Osteoblast (primary cell): ENCODE measurements at regions not wholly inside any gene's neighbourhood (a gene's known extent, or its start where the extent isn't known, plus 50 kb on each side); places are given as distances from the start of the nearest gene placed in this dataset.

Source experiments
- DNase-seq: peaks from one replicate; pipeline ENCODE4 v3.0.0; 2011; ENCODE audit warnings: low spot score, mixed read lengths; ENCODE audit not compliant: insufficient read length; ENCODE audit errors: missing footprints
- H2AFZ ChIP-seq: 2 replicates; pipeline ENCODE4 v1.6.0; 2011; ENCODE audit warnings: mild to moderate bottlenecking, low read length
- H3K27ac ChIP-seq: 2 replicates; pipeline ENCODE4 v1.5.1; 2011; ENCODE audit warnings: mild to moderate bottlenecking, low read depth, low read length, moderate library complexity
- H3K27me3 ChIP-seq: 2 replicates; pipeline ENCODE4 v1.6.0; 2012; ENCODE audit warnings: mild to moderate bottlenecking, control low read depth, inconsistent platforms, low read length, moderate library complexity; ENCODE audit not compliant: insufficient read depth
- H3K36me3 ChIP-seq: 2 replicates; pipeline ENCODE4 v1.5.1; 2011; ENCODE audit warnings: mild to moderate bottlenecking, low read length, control low read depth, moderate library complexity; ENCODE audit not compliant: insufficient read depth
- H3K4me1 ChIP-seq: 2 replicates; pipeline ENCODE4 v1.5.1; 2011; ENCODE audit warnings: mild to moderate bottlenecking, low read length, control low read depth, moderate library complexity; ENCODE audit not compliant: insufficient read depth
- H3K4me2 ChIP-seq: 2 replicates; pipeline ENCODE4 v1.6.0; 2011; ENCODE audit warnings: mild to moderate bottlenecking, low read length; ENCODE audit not compliant: insufficient read depth
- H3K4me3 ChIP-seq: fragments of 200-600 bp; sonication (generic); 3 replicates; pipeline ENCODE4 v1.5.1; 2012; ENCODE audit warnings: mild to moderate bottlenecking, low read length, inconsistent platforms; ENCODE audit not compliant: insufficient read depth
- H3K79me2 ChIP-seq: 2 replicates; pipeline ENCODE4 v1.6.0; 2012; ENCODE audit warnings: mild to moderate bottlenecking, low read length, control low read depth, inconsistent platforms; ENCODE audit not compliant: insufficient read depth
- H3K9me3 ChIP-seq: 2 replicates; pipeline ENCODE4 v1.5.1; 2011; ENCODE audit warnings: low read depth, low read length, control low read depth
- H4K20me1 ChIP-seq: 2 replicates; pipeline ENCODE4 v1.6.0; 2012; ENCODE audit warnings: mild to moderate bottlenecking, low read length, control low read depth; ENCODE audit not compliant: insufficient read depth
- TF ChIP-seq, protein P1 (sequence below): IDR thresholded peaks from 2 replicates; pipeline ENCODE4 v1.5.1; 2011; ENCODE audit warnings: mild to moderate bottlenecking, low read depth, low read length, moderate library complexity; ENCODE audit errors: extremely low read depth

GRCh38 chr2:16303761-16304160, 361.9 kb downstream of the CYRIA start:
- DNase-seq = no peak
- Histone ChIP-seq H3K4me2 (no peak overlapping the region), H3K79me2 (no peaks in the 10 kb centered on the region), H3K27me3 (no peaks in the 10 kb centered on the region), H2AFZ (no peak overlapping the region), H3K27ac (no peak overlapping the region), H3K4me3 (no peak overlapping the region), H4K20me1 (no peaks in the 10 kb centered on the region), H3K4me1 (no peaks in the 10 kb centered on the region), H3K9me3 (peaks cover 4% of the 10 kb centered on the region), H3K36me3 (no peaks in the 10 kb centered on the region)
- TF ChIP-seq, protein P1, sequence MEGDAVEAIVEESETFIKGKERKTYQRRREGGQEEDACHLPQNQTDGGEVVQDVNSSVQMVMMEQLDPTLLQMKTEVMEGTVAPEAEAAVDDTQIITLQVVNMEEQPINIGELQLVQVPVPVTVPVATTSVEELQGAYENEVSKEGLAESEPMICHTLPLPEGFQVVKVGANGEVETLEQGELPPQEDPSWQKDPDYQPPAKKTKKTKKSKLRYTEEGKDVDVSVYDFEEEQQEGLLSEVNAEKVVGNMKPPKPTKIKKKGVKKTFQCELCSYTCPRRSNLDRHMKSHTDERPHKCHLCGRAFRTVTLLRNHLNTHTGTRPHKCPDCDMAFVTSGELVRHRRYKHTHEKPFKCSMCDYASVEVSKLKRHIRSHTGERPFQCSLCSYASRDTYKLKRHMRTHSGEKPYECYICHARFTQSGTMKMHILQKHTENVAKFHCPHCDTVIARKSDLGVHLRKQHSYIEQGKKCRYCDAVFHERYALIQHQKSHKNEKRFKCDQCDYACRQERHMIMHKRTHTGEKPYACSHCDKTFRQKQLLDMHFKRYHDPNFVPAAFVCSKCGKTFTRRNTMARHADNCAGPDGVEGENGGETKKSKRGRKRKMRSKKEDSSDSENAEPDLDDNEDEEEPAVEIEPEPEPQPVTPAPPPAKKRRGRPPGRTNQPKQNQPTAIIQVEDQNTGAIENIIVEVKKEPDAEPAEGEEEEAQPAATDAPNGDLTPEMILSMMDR = no peak

- peaks cover 4% of the 10 kb centered on the region for H3K9me3 ChIP-seq
- H3K27me3 ChIP-seq = no peaks in the 10 kb centered on the region
- no peak overlapping the region for H3K27ac ChIP-seq
- no peak overlapping the region for H3K4me3 ChIP-seq
- H4K20me1 ChIP-seq = no peaks in the 10 kb centered on the region
- H3K4me1 ChIP-seq = no peaks in the 10 kb centered on the region
- no peaks in the 10 kb centered on the region for H3K36me3 ChIP-seq
- H3K79me2 ChIP-seq = no peaks in the 10 kb centered on the region
- DNase-seq = no peak
- no peak overlapping the region for H2AFZ ChIP-seq
- no peak overlapping the region for H3K4me2 ChIP-seq
- TF ChIP-seq, protein P1 = no peak
These were observed 362.4 kb downstream of the CYRIA start for GRCh38 chr2:16303273-16303577.

GRCh38 chr2:16302431-16303272, 362.3 kb downstream of the MYCN start:
- H3K27me3 ChIP-seq = no peaks in the 10 kb centered on the region
- H3K4me3 ChIP-seq = no peak overlapping the region
- no peak overlapping the region for H3K4me2 ChIP-seq
- H4K20me1 ChIP-seq = no peaks in the 10 kb centered on the region
- TF ChIP-seq, protein P1 = no peak
- H3K9me3 ChIP-seq = peaks cover 4% of the 10 kb centered on the region
- no peaks in the 10 kb centered on the region for H3K4me1 ChIP-seq
- no peaks in the 10 kb centered on the region for H3K36me3 ChIP-seq
- no peak overlapping the region for H2AFZ ChIP-seq
- H3K79me2 ChIP-seq = no peaks in the 10 kb centered on the region
- DNase-seq = no peak
- H3K27ac ChIP-seq = no peak overlapping the region

GRCh38 chr2:16301961-16302360, 361.6 kb downstream of the MYCN start:
- no peak overlapping the region for H3K27ac ChIP-seq
- TF ChIP-seq, protein P1 = no peak

More at GRCh38 chr2:16301961-16302360, 361.6 kb downstream of the MYCN start:
- no peaks in the 10 kb centered on the region for H3K79me2 ChIP-seq
- no peaks in the 10 kb centered on the region for H3K27me3 ChIP-seq
- peaks cover 4% of the 10 kb centered on the region for H3K9me3 ChIP-seq
- H3K4me2 ChIP-seq = no peak overlapping the region
- DNase-seq = no peak
- no peak overlapping the region for H3K4me3 ChIP-seq
- H2AFZ ChIP-seq = no peak overlapping the region
- H4K20me1 ChIP-seq = no peaks in the 10 kb centered on the region
- H3K4me1 ChIP-seq = no peaks in the 10 kb centered on the region
- no peaks in the 10 kb centered on the region for H3K36me3 ChIP-seq
